ENCODE measurements at regions not wholly inside any gene's neighbourhood (a gene's known extent, or its start where the extent isn't known, plus 50 kb on each side); places are given as distances from the start of the nearest gene placed in this dataset.

DNA sequence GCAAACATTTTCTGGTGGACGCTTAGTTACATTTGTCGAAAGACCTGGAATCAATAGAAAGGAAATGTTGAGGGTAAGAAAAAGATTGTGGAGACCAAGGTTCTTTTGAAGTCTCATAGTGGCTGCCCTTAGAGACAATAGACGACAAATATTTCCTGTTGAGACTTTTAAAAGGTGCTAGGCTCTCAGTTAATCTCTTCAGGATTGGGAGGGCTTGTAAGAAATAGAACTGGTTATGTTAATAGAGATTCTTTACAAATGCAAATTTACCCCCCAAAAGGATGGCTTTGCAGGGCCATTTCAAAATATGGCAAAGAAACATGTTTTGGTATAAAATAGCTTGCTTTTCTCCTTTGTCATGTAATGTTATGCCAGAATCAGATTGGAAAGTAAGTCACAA is 428.2 kb upstream of the CTNND2 start:
- Mint-ChIP-seq H3K9me3 (peaks cover 21% of the 10 kb centered on the region), H3K4me3 (no peak overlapping the region), H3K4me1 (ENCODE audit: low read depth) (no peaks in the 10 kb centered on the region), H3K27ac (no peak overlapping the region), H3K27me3 (no peaks in the 10 kb centered on the region), H3K36me3 (ENCODE audit: low read depth) (no peaks in the 10 kb centered on the region)

DNA sequence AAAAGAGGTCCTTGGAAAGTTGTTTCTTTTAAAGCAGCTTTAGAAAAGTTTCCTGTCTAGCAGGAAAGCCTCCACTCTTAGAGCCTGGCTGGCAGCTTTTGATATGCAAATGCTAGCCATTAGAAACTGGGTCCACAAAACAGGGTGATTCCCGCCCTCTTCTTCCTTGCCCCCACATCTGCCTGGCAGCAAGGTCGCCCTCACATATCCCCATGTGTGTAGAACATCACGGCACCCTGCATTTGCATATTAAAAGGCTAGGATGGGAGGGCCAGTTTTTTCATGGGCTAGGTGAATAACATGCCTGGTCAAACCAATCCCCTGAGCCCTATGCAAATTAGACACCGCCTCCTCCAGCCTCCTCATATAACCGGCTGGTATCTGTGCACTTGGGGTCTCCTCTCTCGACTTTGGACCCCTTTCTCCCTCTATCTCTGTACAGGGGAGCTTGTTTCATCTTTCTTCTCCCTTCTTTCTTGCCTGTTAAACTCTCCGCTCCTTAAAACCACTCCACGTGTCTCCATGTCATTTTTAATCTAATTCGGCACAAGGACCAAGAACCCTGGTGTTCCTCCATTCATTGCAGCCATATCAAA is 426.8 kb upstream of the CTNND2 start:
- Mint-ChIP-seq H3K9me3 (peaks cover 27% of the 10 kb centered on the region), H3K36me3 (ENCODE audit: low read depth) (no peaks in the 10 kb centered on the region), H3K4me3 (no peak overlapping the region), H3K27ac (no peak overlapping the region), H3K27me3 (no peaks in the 10 kb centered on the region), H3K4me1 (ENCODE audit: low read depth) (no peaks in the 10 kb centered on the region)

DNA sequence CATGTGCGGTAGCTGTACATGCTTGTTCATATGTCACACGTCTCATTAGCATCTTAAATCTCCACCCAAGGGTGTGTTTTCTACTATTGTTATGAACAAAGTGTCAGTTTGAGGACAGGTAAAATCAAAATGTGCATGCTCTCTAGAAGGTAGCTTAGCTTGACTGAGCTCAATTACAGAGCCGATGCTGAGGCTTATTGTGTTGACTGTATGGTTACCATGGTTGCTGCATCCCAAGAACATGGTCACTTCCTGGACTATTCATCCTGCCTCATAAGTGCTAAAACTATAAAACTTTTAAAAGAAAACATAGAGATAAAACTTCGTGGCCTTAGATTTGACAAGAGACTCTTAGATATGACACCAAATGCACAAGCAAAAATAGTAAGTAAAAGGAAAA is 426.1 kb upstream of the CTNND2 start:
- Mint-ChIP-seq H3K27me3 (no peaks in the 10 kb centered on the region), H3K27ac (no peak overlapping the region), H3K4me1 (ENCODE audit: low read depth) (no peaks in the 10 kb centered on the region), H3K4me3 (no peak overlapping the region), H3K36me3 (ENCODE audit: low read depth) (no peaks in the 10 kb centered on the region), H3K9me3 (peaks cover 22% of the 10 kb centered on the region)

DNA sequence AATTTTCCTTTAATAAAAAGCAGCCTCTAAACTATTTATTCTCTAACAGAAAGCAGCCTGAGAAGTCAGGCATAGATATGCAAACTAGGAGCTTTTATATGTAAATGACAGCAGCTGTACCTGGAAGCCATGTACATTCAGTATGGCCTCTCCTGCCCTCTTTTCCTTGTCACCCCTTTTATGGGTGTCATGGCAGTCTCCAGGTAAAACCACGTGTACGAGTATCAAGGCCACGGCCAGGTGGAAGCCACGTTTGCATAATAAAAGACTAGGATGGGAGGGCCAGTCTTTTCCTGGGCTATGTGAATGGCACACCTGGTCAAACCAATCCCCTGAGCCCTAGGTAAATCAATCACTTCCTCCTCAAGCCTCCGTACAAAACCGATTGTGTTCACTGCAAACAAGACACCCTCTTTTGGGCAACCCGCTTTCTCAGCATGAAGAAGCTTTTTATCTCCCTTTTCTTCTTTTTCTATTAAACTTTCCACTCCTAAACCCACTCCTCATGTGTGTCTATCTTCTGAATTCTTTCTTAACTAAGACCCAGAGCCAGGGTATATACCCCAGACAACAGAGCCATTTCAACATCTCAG is 419.5 kb upstream of the CTNND2 start:
- Mint-ChIP-seq H3K9me3 (peaks cover 20% of the 10 kb centered on the region), H3K27me3 (no peaks in the 10 kb centered on the region), H3K4me3 (no peak overlapping the region)

DNA sequence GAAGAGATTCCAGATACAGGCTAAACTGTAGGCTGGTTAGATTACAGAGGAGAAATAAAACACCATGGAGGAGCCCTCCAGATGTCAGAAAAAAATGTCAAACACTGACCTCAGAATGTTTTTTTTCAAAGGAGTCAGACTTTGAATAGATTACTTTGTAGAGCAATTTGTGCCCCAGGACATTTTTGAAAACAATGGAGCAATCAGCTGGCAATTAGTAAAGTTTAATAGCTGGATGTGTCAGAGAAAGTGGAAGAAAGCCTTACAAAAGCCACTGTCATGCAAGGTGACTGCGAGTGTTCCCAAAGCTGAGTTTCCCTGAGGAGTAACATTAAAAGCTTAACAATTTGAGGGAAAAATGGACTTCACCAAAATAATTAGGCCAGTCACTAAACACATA is 417.8 kb upstream of the CTNND2 start:
- Mint-ChIP-seq H3K4me3 (no peak overlapping the region), H3K36me3 (ENCODE audit: low read depth) (no peaks in the 10 kb centered on the region), H3K27ac (no peak overlapping the region), H3K4me1 (ENCODE audit: low read depth) (no peaks in the 10 kb centered on the region), H3K27me3 (no peaks in the 10 kb centered on the region), H3K9me3 (peaks cover 16% of the 10 kb centered on the region)

More for the DNA sequence above, 419.5 kb upstream of the CTNND2 start:
- Mint-ChIP-seq H3K36me3 (ENCODE audit: low read depth) (no peaks in the 10 kb centered on the region), H3K4me1 (ENCODE audit: low read depth) (no peaks in the 10 kb centered on the region), H3K27ac (no peak overlapping the region)

DNA sequence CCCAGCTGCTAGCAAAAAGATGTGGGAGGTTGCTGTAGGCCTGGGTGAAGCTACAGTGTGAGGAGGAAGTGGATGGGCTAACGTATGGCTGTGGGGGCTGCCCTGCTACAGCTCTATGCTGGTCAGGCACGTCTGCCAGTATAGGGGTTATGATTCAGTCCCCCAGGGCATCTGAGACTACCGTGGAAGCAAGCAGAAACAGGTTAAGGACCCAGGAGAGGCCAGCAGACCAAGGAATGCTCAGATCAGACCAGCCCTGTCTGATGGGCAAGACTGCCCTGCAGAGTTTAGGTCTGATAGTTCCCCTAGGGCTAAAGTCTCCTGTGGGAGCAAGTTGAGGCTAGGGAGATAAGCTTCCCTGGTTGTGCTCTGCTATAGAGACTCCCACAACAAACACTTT is 416.1 kb upstream of the CTNND2 start:
- no peak overlapping the region for H3K4me3 Mint-ChIP-seq
- no peaks in the 10 kb centered on the region for H3K36me3 Mint-ChIP-seq (ENCODE audit: low read depth)
- no peaks in the 10 kb centered on the region for H3K4me1 Mint-ChIP-seq (ENCODE audit: low read depth)
- no peaks in the 10 kb centered on the region for H3K27me3 Mint-ChIP-seq
- H3K9me3 Mint-ChIP-seq = peaks cover 13% of the 10 kb centered on the region
- H3K27ac Mint-ChIP-seq = no peak overlapping the region

DNA sequence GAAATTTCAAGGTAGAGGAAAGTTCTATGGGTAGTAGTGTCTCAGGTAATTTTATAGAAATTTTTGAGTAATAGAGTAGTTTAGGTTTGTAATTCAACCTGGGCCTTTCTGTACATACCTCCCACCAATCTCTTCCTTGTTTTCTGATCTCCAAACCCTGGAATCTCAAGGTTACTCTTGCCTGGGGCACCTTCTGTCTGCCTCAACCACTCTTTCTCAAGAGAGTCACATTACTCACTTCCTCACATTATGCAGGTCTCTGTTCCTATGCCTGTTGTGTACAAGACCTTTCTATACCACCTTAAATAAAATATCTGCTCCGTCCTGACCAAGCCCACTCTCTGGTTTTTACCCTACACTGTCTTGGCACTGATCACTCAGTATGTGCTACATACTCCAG is 412.6 kb upstream of the CTNND2 start:
- H3K27me3 Mint-ChIP-seq = no peaks in the 10 kb centered on the region
- no peak overlapping the region for H3K27ac Mint-ChIP-seq
- no peaks in the 10 kb centered on the region for H3K36me3 Mint-ChIP-seq (ENCODE audit: low read depth)
- no peak overlapping the region for H3K4me3 Mint-ChIP-seq
- peaks cover 8% of the 10 kb centered on the region for H3K9me3 Mint-ChIP-seq
- no peaks in the 10 kb centered on the region for H3K4me1 Mint-ChIP-seq (ENCODE audit: low read depth)

DNA sequence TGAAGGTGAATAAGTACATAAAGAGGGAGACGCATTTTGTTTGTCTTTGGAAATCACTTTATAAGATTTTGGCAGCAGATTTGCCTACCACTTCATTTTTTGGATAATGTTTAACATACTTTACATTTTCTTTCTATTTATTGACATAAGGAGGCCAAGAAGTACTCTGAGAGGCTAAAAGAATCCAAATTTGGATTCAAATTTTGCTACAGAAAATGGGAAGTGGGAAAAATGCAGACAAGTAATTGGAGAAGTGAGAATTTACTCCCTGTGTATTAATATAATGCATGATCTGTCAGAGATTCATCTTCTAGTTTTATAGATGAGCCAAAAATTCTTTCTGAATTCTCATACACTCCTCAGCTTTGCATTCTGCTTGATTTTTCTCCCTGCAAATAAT is 411.2 kb upstream of the CTNND2 start:
- no peak overlapping the region for H3K27ac Mint-ChIP-seq
- no peaks in the 10 kb centered on the region for H3K4me1 Mint-ChIP-seq (ENCODE audit: low read depth)
- H3K27me3 Mint-ChIP-seq = no peaks in the 10 kb centered on the region
- H3K36me3 Mint-ChIP-seq (ENCODE audit: low read depth) = no peaks in the 10 kb centered on the region
- H3K4me3 Mint-ChIP-seq = no peak overlapping the region
- H3K9me3 Mint-ChIP-seq = peaks cover 4% of the 10 kb centered on the region

DNA sequence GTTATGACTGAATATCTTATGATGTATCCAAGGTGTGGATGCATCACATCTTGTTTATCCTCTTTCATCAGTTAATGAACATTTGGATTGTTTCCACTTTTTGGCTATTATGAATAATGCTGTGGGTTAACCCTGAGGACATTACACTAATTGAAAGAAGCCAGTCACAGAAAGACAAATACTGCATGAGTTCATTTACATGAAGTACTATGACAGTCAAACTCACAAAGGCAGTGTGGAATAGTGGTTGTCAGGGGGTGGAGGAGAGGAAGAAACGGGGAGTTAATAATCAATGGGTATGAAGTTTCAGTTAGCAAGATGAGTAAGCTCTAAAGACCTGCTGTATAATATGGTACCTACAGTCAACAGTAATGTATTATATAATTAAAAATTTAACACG is 409.4 kb upstream of the CTNND2 start:
- H3K4me3 Mint-ChIP-seq = no peak overlapping the region
- no peaks in the 10 kb centered on the region for H3K27me3 Mint-ChIP-seq
- peaks cover 7% of the 10 kb centered on the region for H3K9me3 Mint-ChIP-seq
- H3K4me1 Mint-ChIP-seq (ENCODE audit: low read depth) = no peaks in the 10 kb centered on the region
- no peak overlapping the region for H3K27ac Mint-ChIP-seq
- no peaks in the 10 kb centered on the region for H3K36me3 Mint-ChIP-seq (ENCODE audit: low read depth)

DNA sequence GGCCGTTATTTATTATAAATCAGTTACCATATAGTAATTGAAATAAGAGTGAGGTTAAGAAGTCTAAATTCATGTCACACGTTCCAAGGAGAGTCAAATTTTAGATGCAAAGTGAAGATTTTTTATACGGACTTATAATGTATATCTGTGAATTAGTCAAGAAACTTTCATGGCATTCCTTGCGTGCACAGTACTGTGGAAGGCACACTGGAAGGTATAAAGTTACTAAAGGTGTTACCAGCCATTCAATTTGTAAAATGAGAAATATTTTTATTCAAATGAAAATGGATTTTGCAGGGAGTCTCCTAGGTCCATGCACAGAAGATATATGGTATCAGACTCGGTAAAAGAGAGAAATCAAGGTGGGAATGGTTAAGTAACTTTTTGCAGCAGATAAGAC is 408.1 kb upstream of the CTNND2 start:
- Mint-ChIP-seq H3K36me3 (ENCODE audit: low read depth) (no peaks in the 10 kb centered on the region), H3K27ac (no peak overlapping the region), H3K4me3 (no peak overlapping the region), H3K27me3 (no peaks in the 10 kb centered on the region), H3K4me1 (ENCODE audit: low read depth) (no peaks in the 10 kb centered on the region), H3K9me3 (peaks cover 5% of the 10 kb centered on the region)

DNA sequence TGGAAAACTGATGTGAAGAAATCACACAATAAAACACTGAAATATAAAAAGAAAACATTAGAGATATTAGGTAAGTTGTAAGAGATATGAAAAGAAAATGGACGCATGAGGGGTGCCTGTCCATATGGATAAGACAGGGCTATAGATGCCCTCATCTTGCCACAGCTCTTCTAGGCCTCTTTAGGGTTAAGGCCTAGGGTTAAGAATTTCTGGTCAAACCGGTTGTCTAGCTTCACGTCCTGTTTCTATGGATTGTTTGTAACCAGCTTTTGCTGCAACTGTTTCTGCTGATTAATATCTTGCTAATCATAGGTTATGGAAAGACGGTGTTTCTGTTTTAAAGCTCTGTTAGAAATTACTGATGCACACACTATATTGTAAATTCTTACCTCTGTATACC is 389.9 kb upstream of the CTNND2 start:
- H3K9me3 Mint-ChIP-seq = peaks cover 26% of the 10 kb centered on the region
- no peak overlapping the region for H3K27ac Mint-ChIP-seq
- no peaks in the 10 kb centered on the region for H3K4me1 Mint-ChIP-seq (ENCODE audit: low read depth)
- no peak overlapping the region for H3K4me3 Mint-ChIP-seq
- H3K36me3 Mint-ChIP-seq (ENCODE audit: low read depth) = no peaks in the 10 kb centered on the region
- H3K27me3 Mint-ChIP-seq = no peaks in the 10 kb centered on the region

DNA sequence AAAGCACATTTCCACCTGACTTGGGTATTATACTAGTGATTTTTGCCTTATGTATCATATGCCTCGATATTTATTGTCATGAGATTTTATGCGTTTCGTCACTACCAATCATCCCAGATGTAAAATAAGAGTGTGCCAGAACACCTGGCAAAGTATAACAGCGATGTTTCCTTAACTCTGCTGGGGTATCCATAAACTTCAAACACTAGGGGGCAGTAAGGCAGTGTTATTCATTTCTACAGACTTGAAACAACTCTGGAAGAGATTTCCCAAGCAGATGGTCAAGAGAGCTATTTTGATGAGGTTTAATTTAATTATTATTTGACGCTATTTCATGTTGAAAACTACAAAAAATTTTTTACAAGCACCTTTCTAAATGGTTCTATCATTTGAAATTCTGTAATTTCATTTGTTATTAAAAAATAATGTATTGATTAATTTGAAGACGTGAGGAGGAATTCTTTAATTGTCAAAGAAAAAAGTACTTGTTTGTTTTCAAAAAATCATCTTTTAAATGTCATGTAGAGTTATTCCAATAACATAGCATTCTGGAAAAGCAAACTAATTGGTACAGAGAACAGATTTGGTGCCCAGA is 388.5 kb upstream of the CTNND2 start:
- no peak overlapping the region for H3K4me3 Mint-ChIP-seq
- H3K27ac Mint-ChIP-seq = no peak overlapping the region
- peaks cover 30% of the 10 kb centered on the region for H3K9me3 Mint-ChIP-seq
- H3K36me3 Mint-ChIP-seq (ENCODE audit: low read depth) = no peaks in the 10 kb centered on the region
- H3K4me1 Mint-ChIP-seq (ENCODE audit: low read depth) = no peaks in the 10 kb centered on the region
- no peaks in the 10 kb centered on the region for H3K27me3 Mint-ChIP-seq

DNA sequence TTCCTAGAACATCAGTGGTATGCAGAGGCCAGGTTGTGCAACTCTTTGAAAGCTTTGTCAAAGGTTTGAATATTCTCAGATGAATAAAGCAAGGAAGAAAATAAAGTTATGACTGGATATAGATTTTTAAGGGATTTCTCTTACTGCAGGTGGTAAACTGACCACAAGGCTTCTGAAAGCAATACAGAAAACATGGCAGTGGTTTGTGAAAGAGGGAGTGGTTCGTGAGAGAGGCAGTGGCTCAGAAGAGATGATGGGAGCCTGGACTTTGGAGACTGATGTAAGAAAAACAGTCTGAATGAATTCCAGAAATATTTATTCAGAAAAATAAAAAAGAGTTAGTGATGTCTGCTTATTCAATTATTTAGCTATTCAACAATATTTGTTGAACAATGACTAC is 380.4 kb upstream of the CTNND2 start:
- Mint-ChIP-seq H3K27me3 (no peaks in the 10 kb centered on the region), H3K36me3 (ENCODE audit: low read depth) (no peaks in the 10 kb centered on the region), H3K9me3 (peaks cover 13% of the 10 kb centered on the region), H3K27ac (no peak overlapping the region), H3K4me3 (no peak overlapping the region), H3K4me1 (ENCODE audit: low read depth) (no peaks in the 10 kb centered on the region)

DNA sequence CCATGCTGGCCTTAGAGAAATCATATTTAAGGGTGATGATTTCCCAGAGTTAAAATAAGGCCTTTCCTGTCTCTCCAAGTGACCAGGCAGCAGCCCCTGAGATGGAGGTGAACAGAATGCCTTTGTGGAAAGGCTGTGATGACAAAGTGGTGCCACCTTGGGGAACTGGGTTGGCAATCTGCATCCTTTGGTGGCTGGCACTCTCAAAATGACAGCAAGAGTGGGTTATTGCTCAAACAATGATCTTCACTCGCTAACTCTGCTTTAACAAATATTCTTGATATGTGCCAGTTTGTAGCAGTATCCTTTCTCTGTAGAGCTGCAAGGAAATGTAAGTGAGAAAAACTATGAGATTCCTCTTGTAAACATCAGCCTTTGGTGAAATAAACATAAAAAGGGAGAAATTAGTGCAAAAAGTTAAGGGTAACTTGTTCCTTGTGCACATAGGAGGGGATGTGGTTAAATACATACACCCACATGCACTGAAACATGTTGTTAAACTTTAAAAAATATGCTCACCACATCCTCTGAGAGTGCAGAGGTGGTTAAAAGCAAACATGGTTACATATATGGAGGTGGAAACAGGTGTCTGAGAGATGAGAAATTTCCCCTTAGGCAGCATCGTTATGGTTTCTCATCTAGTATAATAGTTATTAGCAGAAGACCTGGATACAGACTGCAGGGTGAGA is 373.4 kb upstream of the CTNND2 start:
- peaks cover 5% of the 10 kb centered on the region for H3K9me3 Mint-ChIP-seq
- no peak overlapping the region for H3K4me3 Mint-ChIP-seq
- H3K4me1 Mint-ChIP-seq (ENCODE audit: low read depth) = no peaks in the 10 kb centered on the region
- no peak overlapping the region for H3K27ac Mint-ChIP-seq
- no peaks in the 10 kb centered on the region for H3K27me3 Mint-ChIP-seq
- no peaks in the 10 kb centered on the region for H3K36me3 Mint-ChIP-seq (ENCODE audit: low read depth)

DNA sequence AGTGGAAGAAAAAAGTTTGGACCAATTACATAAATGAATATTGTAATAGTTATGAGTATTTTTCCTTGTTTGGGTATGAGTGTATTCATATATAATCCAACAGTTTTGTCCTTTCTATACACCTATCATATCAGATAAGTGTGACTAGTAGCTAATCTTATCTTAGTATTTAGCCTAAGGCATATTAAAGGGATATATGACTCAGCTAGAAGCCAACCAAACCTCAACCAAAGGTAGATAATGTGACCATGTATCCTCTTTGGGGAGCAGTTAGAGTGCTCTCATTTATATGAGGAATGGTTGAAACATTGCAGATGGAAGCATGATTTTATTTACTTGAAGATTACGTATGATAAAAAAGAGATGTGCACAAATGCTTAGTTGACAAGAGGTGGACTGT is 370.0 kb upstream of the CTNND2 start:
- peaks cover 5% of the 10 kb centered on the region for H3K9me3 Mint-ChIP-seq
- H3K27ac Mint-ChIP-seq = no peak overlapping the region
- no peaks in the 10 kb centered on the region for H3K4me1 Mint-ChIP-seq (ENCODE audit: low read depth)
- H3K27me3 Mint-ChIP-seq = no peaks in the 10 kb centered on the region
- no peak overlapping the region for H3K4me3 Mint-ChIP-seq
- no peaks in the 10 kb centered on the region for H3K36me3 Mint-ChIP-seq (ENCODE audit: low read depth)

All from stimulated activated naive CD8-positive, alpha-beta T cell treated with anti-CD3 and anti-CD28 coated beads, Interleukin-15, Interleukin-2, amounts not matched to agents 100 ng/mL and 50 ng/mL, for 24 hours (primary cell).